Endothelial cell of umbilical vein (primary cell): ENCODE measurements at regions not wholly inside any gene's neighbourhood (a gene's known extent, or its start where the extent isn't known, plus 50 kb on each side); places are given as distances from the start of the nearest gene placed in this dataset.

Source experiments
- BruUV-seq: library from RNA; stranded (reverse); fragments of 400-500 nt; replicated peaks from 2 replicates; lab custom pipeline; 2021; lab: Mats Ljungman, UMichigan
- CTCF ChIA-PET: fragments of 300-600, 350-600 bp; sonication (Branson Sonifier 250); formaldehyde crosslinking; loops from one replicate; lab custom pipeline; 2021; ENCODE audit warnings: antibody characterized with exemption, inconsistent platforms; lab: Charles Lee
- POLR2A ChIA-PET: fragments of 300-600, 350-600 bp; sonication (Branson Sonifier 250); formaldehyde crosslinking; loops from one replicate; lab custom pipeline; 2021; ENCODE audit warnings: antibody characterized with exemption, inconsistent platforms; lab: Charles Lee
- DNase-seq: peaks from one replicate; pipeline ENCODE4 v3.0.0-alpha.2; 2011; ENCODE audit warnings: low read depth, low spot score
- FAIRE-seq: peaks from 2 replicates; lab custom pipeline; 2011; peaks lifted over from hg19 to GRCh38; lab: Jason Lieb, UNC
- H2AFZ ChIP-seq: 2 replicates; pipeline ENCODE4 v1.6.0; 2012; ENCODE audit warnings: low read depth, low read length, control low read depth, inconsistent platforms
- H3K27ac ChIP-seq: 2 replicates; pipeline ENCODE4 v1.5.1; 2011; ENCODE audit warnings: low read depth, mild to moderate bottlenecking, control low read depth, low read length, moderate library complexity; ENCODE audit not compliant: insufficient read depth
- H3K27me3 ChIP-seq, 2 experiments: 2 replicates each; pipeline versions ENCODE4 v1.6.0 to v1.6.1; 2011; ENCODE audit warnings: low read length in 2 of 2, mixed read lengths in 1 of 2; ENCODE audit not compliant: control insufficient read depth in 2 of 2, insufficient read depth in 2 of 2
- H3K36me3 ChIP-seq, 2 experiments: 2 replicates in 1 of 2; 3 replicates in 1 of 2; pipeline ENCODE4 v1.5.1; 2011; ENCODE audit warnings: low read length in 2 of 2, mild to moderate bottlenecking in 1 of 2, moderate library complexity in 1 of 2; ENCODE audit not compliant: control insufficient read depth in 2 of 2, insufficient read depth in 2 of 2; ENCODE audit errors: extremely low read depth in 1 of 2
- H3K4me1 ChIP-seq: 3 replicates; pipeline ENCODE4 v1.5.1; 2011; ENCODE audit warnings: mild to moderate bottlenecking, low read length; ENCODE audit not compliant: control insufficient read depth, insufficient read depth; ENCODE audit errors: extremely low read depth
- H3K4me2 ChIP-seq: 2 replicates; pipeline ENCODE4 v1.6.1; 2011; ENCODE audit warnings: low read length, control low read depth, mixed read lengths; ENCODE audit not compliant: insufficient read depth
- H3K4me3 ChIP-seq, 3 experiments: fragments of 200-600 bp in 1 of 3; sonication (generic), shearing (Covaris generic) in 1 of 3; replicated peaks in 1 of 3; 2 replicates each; pipeline ENCODE4 v1.5.1; 2011 to 2016; ENCODE audit warnings: control low read depth in 3 of 3, low read length in 3 of 3, mild to moderate bottlenecking in 2 of 3, inconsistent platforms in 1 of 3, low read depth in 1 of 3, moderate library complexity in 1 of 3; ENCODE audit not compliant: insufficient read depth in 1 of 3
- H3K79me2 ChIP-seq: 2 replicates; pipeline ENCODE4 v1.6.0; 2012; ENCODE audit warnings: low read length, inconsistent platforms; ENCODE audit not compliant: control insufficient read depth, insufficient read depth
- H3K9ac ChIP-seq: replicated peaks from 2 replicates; pipeline ENCODE3; 2011; ENCODE audit warnings: low read length, control low read depth; ENCODE audit not compliant: insufficient read depth; ENCODE audit errors: extremely low read depth
- H3K9me1 ChIP-seq: replicated peaks from 3 replicates; pipeline ENCODE4 v1.6.0; 2011; ENCODE audit warnings: mild to moderate bottlenecking, low read length; ENCODE audit not compliant: control insufficient read depth, insufficient read depth; ENCODE audit errors: extremely low read depth
- H3K9me3 ChIP-seq: replicated peaks from 2 replicates; pipeline ENCODE4 v1.5.1; 2012; ENCODE audit warnings: low read length, inconsistent platforms; ENCODE audit not compliant: control insufficient read depth, insufficient read depth
- H4K20me1 ChIP-seq: replicated peaks from 2 replicates; pipeline ENCODE3; 2011; ENCODE audit warnings: mild to moderate bottlenecking, low read length; ENCODE audit not compliant: control insufficient read depth, insufficient read depth; ENCODE audit errors: extremely low read depth
- CTCF ChIP-seq, 2 donors: IDR thresholded peaks; 1 replicate in 1 of 2; 2 replicates in 1 of 2; pipeline ENCODE4 v1.5.1; 2011; ENCODE audit warnings: low read length in 2 of 2, mild to moderate bottlenecking in 2 of 2, moderate library complexity in 2 of 2, control low read depth in 1 of 2, inconsistent platforms in 1 of 2, low read depth in 1 of 2; ENCODE audit not compliant: insufficient read depth in 1 of 2; ENCODE audit errors: extremely low read depth in 1 of 2
- EZH2 ChIP-seq: IDR thresholded peaks from 2 replicates; pipeline ENCODE4 v1.6.1; 2012; ENCODE audit warnings: borderline replicate concordance, low read depth, mild to moderate bottlenecking, moderate library complexity, low read length, inconsistent platforms; ENCODE audit not compliant: severe bottlenecking
- FOS ChIP-seq: IDR thresholded peaks from 2 replicates; pipeline ENCODE4 v1.6.1; 2011; ENCODE audit warnings: mild to moderate bottlenecking, low read length, moderate library complexity, borderline replicate concordance; ENCODE audit not compliant: insufficient read depth
- GATA2 ChIP-seq: IDR thresholded peaks from 2 replicates; pipeline ENCODE4 v1.7.0; 2011; ENCODE audit warnings: low read depth, mild to moderate bottlenecking, moderate library complexity, mixed read lengths, low read length; ENCODE audit not compliant: insufficient read length, insufficient read depth
- JUN ChIP-seq: IDR thresholded peaks from 2 replicates; pipeline ENCODE4 v1.6.1; 2011; ENCODE audit warnings: borderline replicate concordance, low read depth; ENCODE audit not compliant: insufficient read length, insufficient read depth
- MAX ChIP-seq: IDR thresholded peaks from 2 replicates; pipeline ENCODE4 v1.6.1; 2011; ENCODE audit not compliant: insufficient read depth, insufficient read length
- MYC ChIP-seq: IDR thresholded peaks from one replicate; pipeline ENCODE4 v1.6.1; 2011; ENCODE audit warnings: mild to moderate bottlenecking, low read depth, low read length
- POLR2A ChIP-seq: IDR thresholded peaks from 2 replicates; pipeline ENCODE4 v1.6.1; 2012; ENCODE audit warnings: low read depth, mild to moderate bottlenecking, control low read depth, low read length
- POLR2AphosphoS5 ChIP-seq: IDR thresholded peaks from 2 replicates; pipeline ENCODE4 v1.6.1; 2012; ENCODE audit warnings: low read depth, mild to moderate bottlenecking, control low read depth, low read length, moderate library complexity; ENCODE audit not compliant: insufficient read depth
- dilution Hi-C: fragments of 300-500 bp; cut with MboI; formaldehyde crosslinking; loops from one replicate; pipeline ENCODE4 v1.15.0; 2019; ENCODE audit warnings: low sequenced_read_pairs; ENCODE audit not compliant: extremely low pct_ligation_motif_present
- intact Hi-C: fragments of 100-400 bp; cut with micrococcal nuclease; formaldehyde crosslinking; loops from one replicate; pipeline ENCODE4 v1.10.0; 2022

GRCh38 chr1:239817801-239818200 lies 273.9 kb upstream of the FMN2 start:
- no peaks in the 10 kb centered on the region for H4K20me1 ChIP-seq
- FAIRE-seq, result no peak
- no peaks in the 10 kb centered on the region for H3K79me2 ChIP-seq
- H3K4me3 ChIP-seq, result no peak overlapping the region
- H3K36me3 ChIP-seq, result no peaks in the 10 kb centered on the region
- H3K4me1 ChIP-seq, result no peaks in the 10 kb centered on the region
- H3K9me3 ChIP-seq, result peaks cover 7% of the 10 kb centered on the region
- intact Hi-C loops (no loop called here), dilution Hi-C loops (no loop called here)
- TF ChIP-seq MAX (no peak), MYC (no peak), CTCF (IDR thresholded peaks at IDR 0.05; ENCODE audit: extremely low read depth in 1 of 2, insufficient read depth in 1 of 2, low read depth in 1 of 2, low read length in 2 of 2) (no peak), JUN (no peak), POLR2A (no peak), GATA2 (no peak), EZH2 (no peak), FOS (no peak), POLR2AphosphoS5 (no peak)
- no peak overlapping the region for H3K4me2 ChIP-seq
- no peaks in the 10 kb centered on the region for H3K27me3 ChIP-seq
- CTCF ChIA-PET, result no interaction called here
- H3K27ac ChIP-seq, result no peak overlapping the region
- no peaks in the 10 kb centered on the region for H3K9me1 ChIP-seq
- no peak overlapping the region for H2AFZ ChIP-seq
- no TSS peak for BruUV-seq
- no peak for DNase-seq
- POLR2A ChIA-PET, result no interaction called here
- no peak overlapping the region for H3K9ac ChIP-seq
